HEK293T (cell line): ENCODE measurements at regions not wholly inside any gene's neighbourhood (a gene's known extent, or its start where the extent isn't known, plus 50 kb on each side); places are given as distances from the start of the nearest gene placed in this dataset.

Experiments
- ARNT ChIP-seq: fragments of 450-650 bp; IDR thresholded peaks from 2 replicates; pipeline ENCODE4 v1.6.1; 2017; ENCODE audit warnings: mild to moderate bottlenecking
- FOXA1 ChIP-seq: fragments of 450-650 bp; IDR thresholded peaks from 2 replicates; pipeline ENCODE4 v1.6.1; 2016; ENCODE audit warnings: mild to moderate bottlenecking
- L3MBTL2 ChIP-seq: fragments of 450-650 bp; conservative IDR thresholded peaks from 2 replicates; pipeline ENCODE4 v1.6.1; 2016; ENCODE audit warnings: mild to moderate bottlenecking
- LEF1 ChIP-seq: fragments of 450-650 bp; IDR thresholded peaks from 2 replicates; pipeline ENCODE4 v1.6.1; 2017; ENCODE audit warnings: mild to moderate bottlenecking, borderline replicate concordance
- SP1 ChIP-seq: fragments of 450-650 bp; IDR thresholded peaks from 2 replicates; pipeline ENCODE4 v1.6.1; 2017
- SUZ12 ChIP-seq: fragments of 450-650 bp; IDR thresholded peaks from 2 replicates; pipeline ENCODE4 v1.6.1; 2016; ENCODE audit warnings: mild to moderate bottlenecking

- TF ChIP-seq FOXA1: no peak
- TF ChIP-seq ARNT: no peak
- no peak for TF ChIP-seq SP1
- no peak for TF ChIP-seq LEF1
- TF ChIP-seq L3MBTL2: no peak
- no peak for TF ChIP-seq SUZ12
Observed at GRCh38 chr1:229759037-229759435, 133.0 kb downstream of the URB2 start.
